GM12874 (cell line): ENCODE measurements at regions not wholly inside any gene's neighbourhood (a gene's known extent, or its start where the extent isn't known, plus 50 kb on each side); places are given as distances from the start of the nearest gene placed in this dataset.

Experiments
- TF ChIP-seq, protein P1 (sequence below): IDR thresholded peaks from 2 replicates; pipeline ENCODE4 v1.5.1; 2011; ENCODE audit warnings: low read depth, mild to moderate bottlenecking, control low read depth, low read length, moderate library complexity; ENCODE audit not compliant: insufficient read depth

DNA sequence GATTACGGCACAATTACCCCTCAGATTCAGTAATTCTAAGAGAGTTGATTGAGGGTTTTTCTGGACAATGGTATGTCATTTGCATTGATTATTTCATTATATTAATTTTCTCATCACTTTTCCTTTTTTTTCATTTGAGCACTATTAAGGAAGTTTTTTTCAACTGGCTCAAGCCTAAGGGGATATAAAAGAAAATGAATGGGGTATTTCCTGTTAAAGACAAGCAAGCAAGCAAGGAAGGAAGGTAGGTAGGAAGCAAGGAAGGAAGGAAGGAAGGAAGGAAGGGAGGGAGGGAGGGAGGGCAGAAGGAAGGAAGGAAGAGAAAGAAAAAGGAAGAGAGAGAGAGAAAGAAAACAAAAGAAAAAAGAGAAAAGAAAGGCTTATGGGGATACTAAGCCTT is 620.3 kb downstream of the DIAPH3 start:
- TF ChIP-seq, protein P1, sequence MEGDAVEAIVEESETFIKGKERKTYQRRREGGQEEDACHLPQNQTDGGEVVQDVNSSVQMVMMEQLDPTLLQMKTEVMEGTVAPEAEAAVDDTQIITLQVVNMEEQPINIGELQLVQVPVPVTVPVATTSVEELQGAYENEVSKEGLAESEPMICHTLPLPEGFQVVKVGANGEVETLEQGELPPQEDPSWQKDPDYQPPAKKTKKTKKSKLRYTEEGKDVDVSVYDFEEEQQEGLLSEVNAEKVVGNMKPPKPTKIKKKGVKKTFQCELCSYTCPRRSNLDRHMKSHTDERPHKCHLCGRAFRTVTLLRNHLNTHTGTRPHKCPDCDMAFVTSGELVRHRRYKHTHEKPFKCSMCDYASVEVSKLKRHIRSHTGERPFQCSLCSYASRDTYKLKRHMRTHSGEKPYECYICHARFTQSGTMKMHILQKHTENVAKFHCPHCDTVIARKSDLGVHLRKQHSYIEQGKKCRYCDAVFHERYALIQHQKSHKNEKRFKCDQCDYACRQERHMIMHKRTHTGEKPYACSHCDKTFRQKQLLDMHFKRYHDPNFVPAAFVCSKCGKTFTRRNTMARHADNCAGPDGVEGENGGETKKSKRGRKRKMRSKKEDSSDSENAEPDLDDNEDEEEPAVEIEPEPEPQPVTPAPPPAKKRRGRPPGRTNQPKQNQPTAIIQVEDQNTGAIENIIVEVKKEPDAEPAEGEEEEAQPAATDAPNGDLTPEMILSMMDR: no peak

DNA sequence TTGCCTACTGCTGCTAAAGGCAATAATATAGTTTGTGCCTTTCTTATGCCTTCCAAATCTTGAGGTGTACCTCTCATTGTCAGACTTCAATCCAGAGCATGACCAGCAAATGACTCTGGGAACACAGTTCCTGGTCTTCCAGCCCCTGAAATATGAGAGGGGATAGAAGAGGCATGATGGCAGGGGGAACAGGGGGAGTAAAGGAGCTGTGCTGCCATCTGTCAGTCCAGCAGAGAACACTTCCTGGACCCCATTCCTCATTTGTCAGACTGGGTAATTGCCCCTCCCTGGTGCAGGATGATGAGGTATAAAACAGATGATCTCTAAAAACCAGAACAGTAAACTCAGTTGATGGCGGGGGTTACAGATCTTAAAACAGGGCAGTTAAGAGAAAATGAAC is 618.7 kb downstream of the DIAPH3 start:
- TF ChIP-seq, protein P1: no peak

DNA sequence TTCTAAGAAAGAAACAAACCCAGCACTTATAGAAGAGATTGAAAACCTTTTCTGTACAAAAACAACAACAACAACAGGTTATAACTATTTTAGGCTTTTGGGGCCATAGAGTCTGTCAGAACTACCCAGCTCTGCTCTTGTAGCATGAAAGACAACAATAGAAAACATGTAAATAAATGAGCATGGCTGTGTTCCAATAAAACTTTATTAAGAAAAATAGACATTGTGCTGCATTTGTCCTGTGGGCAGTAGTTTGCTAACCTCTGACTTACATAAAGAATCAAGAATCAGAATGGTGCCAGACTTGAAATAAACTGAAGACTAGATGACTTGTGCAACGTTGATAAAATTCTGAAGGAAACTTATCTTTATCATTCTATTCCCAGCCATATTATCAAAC is 617.5 kb downstream of the DIAPH3 start:
- TF ChIP-seq, protein P1: no peak

DNA sequence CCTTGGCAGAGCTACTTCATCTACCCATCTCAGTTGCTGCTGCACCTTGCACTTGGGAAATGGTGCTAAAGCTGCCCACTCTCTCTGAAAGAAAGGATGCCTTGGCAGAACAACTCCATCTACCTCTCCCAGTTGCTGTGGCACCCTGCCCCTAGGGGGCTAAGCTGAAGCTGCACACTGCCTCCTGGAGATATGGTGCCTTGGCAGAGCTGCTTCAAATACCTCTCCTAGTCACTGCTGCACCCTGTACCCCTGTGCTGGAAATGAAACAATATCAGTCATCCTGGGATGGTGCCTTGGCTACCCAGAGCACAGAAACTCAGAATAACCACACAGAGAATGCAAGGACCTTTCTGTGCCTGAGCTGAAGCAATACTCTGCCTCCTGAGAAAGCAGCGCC is 615.8 kb downstream of the DIAPH3 start:
- TF ChIP-seq, protein P1: no peak

DNA sequence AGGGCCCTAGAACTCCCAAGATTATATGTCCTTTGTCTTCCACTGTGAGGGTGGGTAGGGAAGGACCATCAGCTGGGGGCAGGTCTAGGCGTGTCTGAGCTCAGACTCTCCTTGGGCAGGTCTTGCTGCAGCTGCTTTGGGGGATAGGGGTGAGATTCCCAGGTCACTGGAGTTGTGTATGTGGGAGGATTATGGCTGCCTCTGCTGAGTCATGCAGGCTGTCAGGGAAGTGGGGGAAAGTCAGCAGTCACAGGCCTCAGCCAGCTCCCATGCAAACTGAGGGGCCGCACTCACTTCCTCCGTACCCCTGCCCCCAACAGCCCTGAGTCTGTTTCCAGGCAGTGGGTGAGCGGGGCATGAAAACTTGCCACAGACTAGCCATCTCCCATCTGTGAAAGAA is 600.8 kb downstream of the DIAPH3 start:
- TF ChIP-seq, protein P1: no peak

DNA sequence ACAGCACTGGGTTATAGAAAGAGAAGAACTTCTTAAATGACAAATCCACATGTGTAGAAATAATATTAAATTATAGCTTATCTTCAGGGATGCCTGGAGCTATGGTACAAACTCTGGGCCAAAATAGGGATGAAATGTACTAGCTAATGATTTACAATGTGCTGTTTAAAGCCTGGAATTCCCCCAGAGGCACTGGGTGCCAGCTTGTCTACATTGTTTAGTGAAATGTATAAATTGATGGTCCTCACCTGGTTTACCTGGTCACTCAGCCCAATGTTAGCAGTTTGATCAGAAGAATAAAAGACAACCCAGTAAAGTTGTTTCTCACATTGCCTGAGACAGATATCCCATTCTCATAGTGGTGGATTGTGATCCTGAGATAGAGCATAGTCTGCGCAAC is 597.2 kb downstream of the DIAPH3 start:
- TF ChIP-seq, protein P1: no peak

DNA sequence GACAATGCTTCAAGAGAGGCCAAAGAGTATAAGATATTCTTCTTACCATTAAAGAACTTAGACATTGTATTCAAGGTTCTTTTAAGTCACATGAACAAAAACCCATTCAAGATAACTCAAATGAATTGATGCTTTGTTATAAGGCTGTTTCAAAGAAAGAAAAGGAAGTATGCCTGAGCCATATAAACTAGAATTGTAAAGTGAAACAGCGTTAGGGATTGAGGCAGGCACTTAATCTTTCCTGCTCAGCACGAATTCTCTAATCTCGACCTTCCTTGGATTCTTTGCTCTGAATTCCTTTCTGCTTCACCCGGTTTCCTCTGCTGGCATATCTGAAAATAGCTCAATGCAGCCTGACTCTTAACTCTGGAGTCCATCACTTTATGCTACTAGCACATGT is 595.4 kb downstream of the DIAPH3 start:
- TF ChIP-seq, protein P1: no peak

DNA sequence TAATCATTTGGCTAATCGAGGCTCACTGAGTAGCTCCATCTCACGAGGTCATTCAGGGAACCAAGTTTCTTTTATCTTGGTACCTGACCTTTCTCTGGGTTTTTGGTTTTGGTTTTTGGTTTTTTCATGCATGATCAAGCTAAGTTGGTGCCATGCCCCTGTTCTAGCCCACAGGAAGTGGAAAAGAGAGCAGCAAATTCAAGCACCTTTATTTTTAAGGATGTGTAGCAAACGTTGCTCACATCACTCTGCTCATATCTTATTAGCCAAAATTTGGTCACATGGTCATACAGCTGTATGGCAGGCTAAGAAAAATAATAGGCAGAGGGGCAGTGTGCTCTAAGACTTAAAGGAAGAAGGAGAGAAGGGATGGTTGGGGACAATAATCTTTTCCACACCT is 593.5 kb downstream of the DIAPH3 start:
- TF ChIP-seq, protein P1: no peak
